Uterus (tissue), 3 donors: ENCODE measurements at regions not wholly inside any gene's neighbourhood (a gene's known extent, or its start where the extent isn't known, plus 50 kb on each side); places are given as distances from the start of the nearest gene placed in this dataset.

Experiments used
- DNase-seq, 2 donors: peaks; one replicate each; pipeline ENCODE4 v3.0.0-alpha.2; 2019 to 2020
- H3K27ac ChIP-seq, 2 donors: fragments of 200-600 bp; sonication (generic); 1 replicate in 1 of 2; 2 replicates in 1 of 2; pipeline ENCODE4 v1.5.1; 2016 to 2018
- H3K27me3 ChIP-seq, 2 donors: fragments of 200-600 bp; sonication (generic); one replicate each; pipeline ENCODE4 v1.5.1; 2018 to 2019; ENCODE audit warnings: control low read depth in 1 of 2
- H3K36me3 ChIP-seq, 2 donors: fragments of 200-600 bp; sonication (generic); one replicate each; pipeline ENCODE4 v1.5.1; 2019; ENCODE audit warnings: control low read depth in 1 of 2
- H3K4me1 ChIP-seq, 2 donors: fragments of 200-600 bp; sonication (generic); one replicate each; pipeline ENCODE4 v1.5.1; 2018 to 2019; ENCODE audit warnings: control low read depth in 1 of 2
- H3K4me3 ChIP-seq, 2 donors: fragments of 200-600 bp; sonication (generic); 1 replicate in 1 of 2; 2 replicates in 1 of 2; pipeline ENCODE4 v1.5.1; 2018 to 2019; ENCODE audit warnings: mild to moderate bottlenecking in 1 of 2
- H3K9me3 ChIP-seq, 2 donors: fragments of 200-600 bp; sonication (generic); one replicate each; pipeline ENCODE4 v1.5.1; 2019; ENCODE audit warnings: control low read depth in 1 of 2
- CTCF ChIP-seq, 4 experiments: fragments of 200-600 bp in 2 of 4; fragments of 450-650 bp in 2 of 4; sonication (generic) in 2 of 4; IDR thresholded peaks; one replicate each; pipeline ENCODE4 v1.5.1; 2016 to 2019; ENCODE audit warnings: antibody characterized with exemption in 4 of 4, mild to moderate bottlenecking in 2 of 4, moderate library complexity in 1 of 4
- POLR2A ChIP-seq, 2 donors: fragments of 450-650 bp; IDR thresholded peaks; one replicate each; pipeline ENCODE4 v1.6.1; 2016; ENCODE audit warnings: antibody characterized with exemption in 2 of 2, mild to moderate bottlenecking in 1 of 2, moderate library complexity in 1 of 2
- intact Hi-C: fragments of 100-400 bp; cut with DNase I; formaldehyde crosslinking; loops from one replicate; pipeline ENCODE4 v1.15.1; 2023; ENCODE audit warnings: low total_unique reads
- donor health status: DM: yes; HTN: yes; CAD: no.

GRCh38 chr1:90561911-90562310, 155.2 kb downstream of the BARHL2 start:
- intact Hi-C loops, result no loop called here
- no peak for TF ChIP-seq POLR2A (IDR thresholded peaks at IDR 0.05)
- no peak for TF ChIP-seq CTCF (IDR thresholded peaks at IDR 0.05)
- no peaks in the 10 kb centered on the region for H3K36me3 ChIP-seq

DNA sequence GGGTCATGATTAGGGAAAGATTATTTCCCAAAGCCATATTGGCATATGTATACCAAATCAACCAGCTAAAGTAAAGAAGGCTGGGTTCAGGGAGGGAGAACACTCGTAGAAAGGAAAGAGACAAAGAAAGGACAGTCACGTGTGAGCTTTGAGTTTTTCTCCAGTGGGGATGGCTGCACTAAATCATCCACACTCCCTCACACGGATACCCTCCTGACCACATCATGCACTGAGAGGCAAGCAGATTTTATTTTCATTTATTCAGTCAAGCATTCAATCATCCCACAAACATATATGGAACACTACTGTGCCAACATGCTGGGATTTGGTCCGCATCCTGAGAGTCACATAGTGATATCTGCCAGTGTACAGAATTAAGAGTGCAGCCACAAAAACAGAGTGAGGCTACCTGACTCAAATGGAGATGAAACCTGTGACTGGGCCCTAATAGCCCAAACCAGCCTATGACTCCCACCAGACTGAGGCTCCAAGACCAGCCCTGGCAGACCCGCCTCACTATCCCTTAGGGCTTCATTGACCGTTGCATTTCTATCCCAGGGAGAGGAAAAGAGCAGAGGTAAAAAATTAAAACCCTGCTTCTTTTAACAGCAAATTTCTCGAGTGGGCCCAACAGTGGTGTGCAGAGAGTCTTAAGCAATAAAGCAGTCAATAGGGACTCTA, 155.9 kb downstream of the BARHL2 start:
- no peaks in the 10 kb centered on the region for H3K36me3 ChIP-seq
- H3K4me1 ChIP-seq, result no peaks in the 10 kb centered on the region
- DNase-seq, result no peak
- TF ChIP-seq POLR2A (IDR thresholded peaks at IDR 0.05) (no peak), CTCF (IDR thresholded peaks at IDR 0.05) (no peak)
- intact Hi-C loops, result no loop called here
- no peak overlapping the region for H3K27ac ChIP-seq
- H3K27me3 ChIP-seq, result no peaks in the 10 kb centered on the region
- H3K4me3 ChIP-seq, result no peak overlapping the region
- H3K9me3 ChIP-seq, result no peaks in the 10 kb centered on the region

More at GRCh38 chr1:90561911-90562310, 155.2 kb downstream of the BARHL2 start:
- no peaks in the 10 kb centered on the region for H3K4me1 ChIP-seq
- no peak for DNase-seq
- no peak overlapping the region for H3K4me3 ChIP-seq
- no peaks in the 10 kb centered on the region for H3K9me3 ChIP-seq
- H3K27me3 ChIP-seq, result no peaks in the 10 kb centered on the region
- no peak overlapping the region for H3K27ac ChIP-seq

GRCh38 chr1:90558754-90559378, 158.2 kb downstream of the BARHL2 start:
- Histone ChIP-seq H3K27me3 (no peaks in the 10 kb centered on the region), H3K36me3 (no peaks in the 10 kb centered on the region), H3K9me3 (no peaks in the 10 kb centered on the region), H3K4me3 (no peak overlapping the region), H3K27ac (no peak overlapping the region), H3K4me1 (no peaks in the 10 kb centered on the region)
- intact Hi-C loops, result no loop called here
- no peak for DNase-seq
- TF ChIP-seq CTCF (IDR thresholded peaks at IDR 0.05) (no peak), POLR2A (IDR thresholded peaks at IDR 0.05) (no peak)

GRCh38 chr1:90558126-90558525, 159.0 kb downstream of the BARHL2 start:
- no peaks in the 10 kb centered on the region for H3K27me3 ChIP-seq
- no peak overlapping the region for H3K27ac ChIP-seq
- no peak overlapping the region for H3K4me3 ChIP-seq
- TF ChIP-seq CTCF (IDR thresholded peaks at IDR 0.05) (no peak), POLR2A (IDR thresholded peaks at IDR 0.05) (no peak)
- DNase-seq, result no peak
- H3K36me3 ChIP-seq, result no peaks in the 10 kb centered on the region
- H3K9me3 ChIP-seq, result no peaks in the 10 kb centered on the region
- H3K4me1 ChIP-seq, result no peaks in the 10 kb centered on the region
- intact Hi-C loops, result no loop called here

DNA sequence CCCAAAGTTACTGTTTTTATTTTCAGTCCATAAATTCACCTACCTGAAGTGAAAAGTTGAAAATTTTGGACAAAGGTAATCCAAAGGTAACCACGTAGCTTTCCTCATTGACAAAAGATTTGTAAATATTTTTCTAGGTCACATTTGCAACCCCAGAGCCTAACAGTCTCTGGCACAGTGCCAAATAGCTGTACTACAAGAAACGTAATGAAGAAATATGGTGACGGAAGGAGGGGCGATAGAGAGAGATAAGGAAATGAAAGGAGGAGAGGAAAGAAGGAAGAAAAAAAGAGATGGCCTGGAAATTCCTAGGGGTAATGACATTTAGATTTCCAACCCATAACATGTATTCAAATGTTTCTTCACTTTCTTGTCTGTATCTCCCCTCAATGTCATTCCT, 159.4 kb downstream of the BARHL2 start:
- no peak overlapping the region for H3K4me3 ChIP-seq
- DNase-seq, result no peak
- intact Hi-C loops, result no loop called here
- TF ChIP-seq POLR2A (IDR thresholded peaks at IDR 0.05), result no peak
- no peak for TF ChIP-seq CTCF (IDR thresholded peaks at IDR 0.05)
- H3K27ac ChIP-seq, result no peak overlapping the region
- H3K27me3 ChIP-seq, result no peaks in the 10 kb centered on the region
- no peaks in the 10 kb centered on the region for H3K4me1 ChIP-seq
- H3K9me3 ChIP-seq, result no peaks in the 10 kb centered on the region
- H3K36me3 ChIP-seq, result no peaks in the 10 kb centered on the region
